HG02884 (cell line): ENCODE measurements at regions not wholly inside any gene's neighbourhood (a gene's known extent, or its start where the extent isn't known, plus 50 kb on each side); places are given as distances from the start of the nearest gene placed in this dataset.
"Not testable (repeated sequence)": the region's sequence is repeated elsewhere in the genome, so short reads cannot be mapped to it uniquely, and the experiment has no call there.

Source experiments
- ATAC-seq: cut with Tn5 transposase; IDR thresholded peaks from one replicate; pipeline ENCODE4 v1.9.1; 2021; ENCODE audit warnings: mild to moderate bottlenecking, moderate library complexity; ENCODE audit not compliant: unreplicated experiment

- ATAC-seq, result no peak
Measured at GRCh38 chrX:84611843-84612636, 109.8 kb upstream of the HDX start.

GRCh38 chrX:84634201-84634782, 132.0 kb upstream of the HDX start:
- ATAC-seq, result no peak

- no peak for ATAC-seq
Measured at GRCh38 chrX:84666086-84666485, 163.8 kb upstream of the HDX start.

GRCh38 chrX:84690228-84690627, 188.0 kb upstream of the HDX start:
- ATAC-seq, result no peak

- ATAC-seq, result no peak
Measured at GRCh38 chrX:84709987-84710386, 207.7 kb upstream of the HDX start.

GRCh38 chrX:84710611-84711010, 208.4 kb upstream of the HDX start:
- no peak for ATAC-seq

- ATAC-seq, result no peak
Measured at GRCh38 chrX:84712621-84713020, 210.4 kb upstream of the HDX start.

GRCh38 chrX:84715315-84715714, 213.1 kb upstream of the HDX start:
- no peak for ATAC-seq

GRCh38 chrX:84717343-84717742, 215.1 kb upstream of the HDX start:
- no peak for ATAC-seq

GRCh38 chrX:84721416-84721815, 219.2 kb upstream of the HDX start:
- ATAC-seq, result no peak

GRCh38 chrX:84724576-84724975, 222.3 kb upstream of the HDX start:
- no peak for ATAC-seq

GRCh38 chrX:84729408-84729807, 227.2 kb upstream of the HDX start:
- ATAC-seq, result no peak

GRCh38 chrX:84729809-84730208, 227.6 kb upstream of the HDX start:
- ATAC-seq, result peak; percentile 100

GRCh38 chrX:84735025-84735424, 232.8 kb upstream of the HDX start:
- ATAC-seq, result no peak

- no peak for ATAC-seq
Measured at GRCh38 chrX:84737471-84737871, 235.2 kb upstream of the HDX start.

GRCh38 chrX:84747516-84747915, 245.3 kb upstream of the HDX start:
- ATAC-seq, result no peak

GRCh38 chrX:84748965-84749656, 246.9 kb upstream of the HDX start:
- ATAC-seq, result no peak

GRCh38 chrX:84760560-84760959, 243.1 kb upstream of the APOOL start:
- ATAC-seq, result no peak

GRCh38 chrX:84796321-84796720, 207.4 kb upstream of the APOOL start:
- no peak for ATAC-seq

- ATAC-seq, result no peak
Measured at GRCh38 chrX:84830836-84831235, 172.8 kb upstream of the APOOL start.

- not testable (repeated sequence) for ATAC-seq
Measured at GRCh38 chrX:84846541-84846940, 157.1 kb upstream of the APOOL start.

GRCh38 chrX:84851183-84851582, 152.5 kb upstream of the APOOL start:
- not testable (repeated sequence) for ATAC-seq
